H9 (cell line): ENCODE measurements at regions not wholly inside any gene's neighbourhood (a gene's known extent, or its start where the extent isn't known, plus 50 kb on each side); places are given as distances from the start of the nearest gene placed in this dataset.

Experiments used
- DNase-seq: peaks from one replicate; pipeline ENCODE4 v3.0.0-alpha.2; 2017
- H2AFZ ChIP-seq: one replicate; pipeline ENCODE4 v1.6.1; 2013; ENCODE audit warnings: mild to moderate bottlenecking, low read length, control low read depth, moderate library complexity
- H2AK5ac ChIP-seq: 2 replicates; pipeline ENCODE4 v1.6.1; 2013; ENCODE audit warnings: low read length, control low read depth, mixed read lengths; ENCODE audit not compliant: insufficient read length
- H2BK120ac ChIP-seq: one replicate; pipeline ENCODE4 v1.6.1; 2013; ENCODE audit warnings: low read depth, mild to moderate bottlenecking, low read length, control low read depth, inconsistent platforms; ENCODE audit not compliant: poor library complexity, severe bottlenecking
- H2BK12ac ChIP-seq: 2 replicates; pipeline ENCODE4 v1.6.1; 2013; ENCODE audit warnings: low read length, control low read depth, mixed read lengths, low read depth; ENCODE audit not compliant: insufficient read length
- H2BK15ac ChIP-seq: 2 replicates; pipeline ENCODE4 v1.6.1; 2013; ENCODE audit warnings: low read depth, low read length, control low read depth
- H2BK20ac ChIP-seq: one replicate; pipeline ENCODE4 v1.6.1; 2013; ENCODE audit warnings: low read depth, mild to moderate bottlenecking, low read length, control low read depth, inconsistent platforms; ENCODE audit not compliant: poor library complexity, severe bottlenecking
- H2BK5ac ChIP-seq: 2 replicates; pipeline ENCODE4 v1.6.1; 2013; ENCODE audit warnings: low read length, control low read depth, mixed read lengths; ENCODE audit not compliant: insufficient read length
- H3K14ac ChIP-seq: 2 replicates; pipeline ENCODE4 v1.6.1; 2013; ENCODE audit warnings: low read length, control low read depth; ENCODE audit not compliant: insufficient read depth
- H3K18ac ChIP-seq: 2 replicates; pipeline ENCODE4 v1.6.1; 2013; ENCODE audit warnings: low read depth, mild to moderate bottlenecking, mixed read lengths, low read length, control low read depth; ENCODE audit not compliant: insufficient read length
- H3K23ac ChIP-seq: 2 replicates; pipeline ENCODE4 v1.6.1; 2013; ENCODE audit warnings: low read length, control low read depth, mixed read lengths, low read depth; ENCODE audit not compliant: insufficient read length
- H3K23me2 ChIP-seq: 2 replicates; pipeline ENCODE4 v1.6.1; 2013; ENCODE audit warnings: low read depth, mild to moderate bottlenecking, mixed read lengths, low read length, control low read depth; ENCODE audit not compliant: insufficient read length, poor library complexity, severe bottlenecking
- H3K27ac ChIP-seq: 2 replicates; pipeline ENCODE4 v1.5.1; 2013; ENCODE audit warnings: low read length, control low read depth, mixed read lengths, low read depth; ENCODE audit not compliant: insufficient read length
- H3K27me3 ChIP-seq: 2 replicates; pipeline ENCODE4 v1.6.1; 2013; ENCODE audit warnings: low read length, control low read depth, inconsistent platforms; ENCODE audit not compliant: insufficient read depth
- H3K4ac ChIP-seq: 2 replicates; pipeline ENCODE4 v1.6.1; 2013; ENCODE audit warnings: low read depth, mild to moderate bottlenecking, control low read depth, inconsistent platforms, low read length, moderate library complexity
- H3K4me1 ChIP-seq: 2 replicates; pipeline ENCODE4 v1.6.1; 2013; ENCODE audit warnings: low read length, control low read depth, inconsistent platforms; ENCODE audit not compliant: insufficient read depth
- H3K4me2 ChIP-seq: 2 replicates; pipeline ENCODE4 v1.6.1; 2013; ENCODE audit warnings: low read length, control low read depth, mixed read lengths; ENCODE audit not compliant: insufficient read length, insufficient read depth
- H3K56ac ChIP-seq: 2 replicates; pipeline ENCODE4 v1.6.1; 2013; ENCODE audit warnings: low read depth, mild to moderate bottlenecking, mixed read lengths, low read length, control low read depth; ENCODE audit not compliant: insufficient read length
- H3K79me1 ChIP-seq: 2 replicates; pipeline ENCODE4 v1.6.1; 2013; ENCODE audit warnings: low read depth, mild to moderate bottlenecking, moderate library complexity, low read length, control low read depth, inconsistent platforms; ENCODE audit not compliant: insufficient read depth, poor library complexity, severe bottlenecking
- H3K79me2 ChIP-seq: 2 replicates; pipeline ENCODE4 v1.6.1; 2013; ENCODE audit warnings: low read length, control low read depth, inconsistent platforms; ENCODE audit not compliant: insufficient read depth
- H3K9ac ChIP-seq: 2 replicates; pipeline ENCODE4 v1.6.1; 2013; ENCODE audit warnings: low read length, control low read depth, mixed read lengths; ENCODE audit not compliant: insufficient read length; ENCODE audit errors: extremely low read depth
- H3K9me3 ChIP-seq: one replicate; pipeline ENCODE4 v1.6.1; 2013; ENCODE audit warnings: low read depth, low read length, inconsistent platforms; ENCODE audit not compliant: control insufficient read depth
- H3T11ph ChIP-seq: one replicate; pipeline ENCODE4 v1.6.1; 2013; ENCODE audit warnings: mild to moderate bottlenecking, low read length, control low read depth, inconsistent platforms
- H4K20me1 ChIP-seq: one replicate; pipeline ENCODE4 v1.6.1; 2013; ENCODE audit not compliant: control insufficient read depth, insufficient read length, insufficient read depth
- H4K5ac ChIP-seq: 2 replicates; pipeline ENCODE4 v1.6.1; 2013; ENCODE audit warnings: low read depth, mild to moderate bottlenecking, mixed read lengths, low read length, control low read depth; ENCODE audit not compliant: insufficient read length
- H4K8ac ChIP-seq: replicated peaks from 2 replicates; pipeline ENCODE4 v1.6.1; 2013; ENCODE audit warnings: low read length, control low read depth, mixed read lengths, low read depth; ENCODE audit not compliant: insufficient read length
- H4K91ac ChIP-seq: 2 replicates; pipeline ENCODE4 v1.6.1; 2013; ENCODE audit warnings: low read depth, mild to moderate bottlenecking, moderate library complexity, mixed read lengths, low read length, control low read depth; ENCODE audit not compliant: insufficient read length
- H3K27ac Mint-ChIP-seq, 3 experiments: 2 replicates in 2 of 3; 3 replicates in 1 of 3; pipeline ENCODE4 v1.8.0; 2020 to 2021; ENCODE audit warnings: mixed read lengths in 3 of 3, mild to moderate bottlenecking in 1 of 3, moderate library complexity in 1 of 3
- H3K27me3 Mint-ChIP-seq: 2 replicates; pipeline ENCODE4 v1.8.0; 2021; ENCODE audit warnings: low read depth, mild to moderate bottlenecking, moderate library complexity, mixed read lengths
- H3K36me3 Mint-ChIP-seq, 3 experiments: 2 replicates in 2 of 3; 3 replicates in 1 of 3; pipeline ENCODE4 v1.8.0; 2020 to 2021; ENCODE audit warnings: low read depth in 3 of 3, mixed read lengths in 3 of 3; ENCODE audit not compliant: insufficient read depth in 1 of 3
- H3K4me1 Mint-ChIP-seq, 2 experiments: 2 replicates each; pipeline ENCODE4 v1.8.0; 2020; ENCODE audit warnings: mixed read lengths in 2 of 2
- H3K4me3 Mint-ChIP-seq, 2 experiments: 2 replicates in 1 of 2; 3 replicates in 1 of 2; pipeline ENCODE4 v1.8.0; 2020 to 2021; ENCODE audit warnings: mild to moderate bottlenecking in 2 of 2, mixed read lengths in 2 of 2, moderate library complexity in 1 of 2
- H3K9me3 Mint-ChIP-seq, 2 experiments: 2 replicates in 1 of 2; 3 replicates in 1 of 2; pipeline ENCODE4 v1.8.0; 2020; ENCODE audit warnings: mild to moderate bottlenecking in 2 of 2, mixed read lengths in 2 of 2, moderate library complexity in 1 of 2
- CTCF ChIP-seq: fragments of 200-600 bp; sonication (generic); conservative IDR thresholded peaks from 3 replicates; pipeline ENCODE4 v1.8.0; 2021; ENCODE audit warnings: antibody characterized with exemption, mild to moderate bottlenecking
- WGBS: extraction: QIAGEN DNeasy Blood & Tissue Kit; methylation state at CpG from one replicate; pipeline ENCODE4 v1.1.7; 2013; ENCODE audit warnings: missing lambda C conversion rate, low lambda C conversion rate, mixed read lengths; ENCODE audit not compliant: insufficient read length; ENCODE audit errors: extremely low coverage; 5-methylcytosine and 5-hydroxymethylcytosine counted together

- H4K91ac ChIP-seq: no peak overlapping the region
- H3K56ac ChIP-seq: no peak overlapping the region
- no peak overlapping the region for H2BK5ac ChIP-seq
- H4K20me1 ChIP-seq: no peaks in the 10 kb centered on the region
- H3K36me3 Mint-ChIP-seq: no peaks in the 10 kb centered on the region
- no peaks in the 10 kb centered on the region for H3K9me3 ChIP-seq
- H3K23me2 ChIP-seq: no peaks in the 10 kb centered on the region
- H4K5ac ChIP-seq: no peak overlapping the region
- H3K9ac ChIP-seq: no peak overlapping the region
- H4K8ac ChIP-seq: no peak overlapping the region
- H3K14ac ChIP-seq: no peak overlapping the region
- no peaks in the 10 kb centered on the region for H3K79me2 ChIP-seq
- peaks cover 7 to 10% of the 10 kb centered on the region in 2 experiments for H3K4me1 Mint-ChIP-seq
- H3K23ac ChIP-seq: no peak overlapping the region
- H2BK15ac ChIP-seq: no peak overlapping the region
- H2AK5ac ChIP-seq: no peak overlapping the region
- no peak overlapping the region for H2BK12ac ChIP-seq
- H3K9me3 Mint-ChIP-seq: no peaks in the 10 kb centered on the region
- no peak overlapping the region for H3K18ac ChIP-seq
- H3K4ac ChIP-seq: no peak overlapping the region
- peaks cover 3% of the 10 kb centered on the region for H3K4me1 ChIP-seq
- no peak overlapping the region for H2BK120ac ChIP-seq
- H3K79me1 ChIP-seq: no peaks in the 10 kb centered on the region
- DNase-seq: no peak
- no peak overlapping the region for H2AFZ ChIP-seq
- no peaks in the 10 kb centered on the region for H3K27me3 ChIP-seq
- peaks cover 50% of the 10 kb centered on the region for H3K27me3 Mint-ChIP-seq
- no peak for TF ChIP-seq CTCF
- H3K27ac Mint-ChIP-seq: no peak overlapping the region
- H3K4me2 ChIP-seq: no peak overlapping the region
- H3K4me3 Mint-ChIP-seq: no peak overlapping the region
- no peak overlapping the region for H2BK20ac ChIP-seq
- WGBS: no CpG with 5 or more reads among the region's 3 CpGs
- no peak overlapping the region for H3K27ac ChIP-seq
- H3T11ph ChIP-seq: no peak overlapping the region
Measured at GRCh38 chr2:100192300-100192699, 49.9 kb upstream of the AFF3 start.
